ENCODE measurements at regions not wholly inside any gene's neighbourhood (a gene's known extent, or its start where the extent isn't known, plus 50 kb on each side); places are given as distances from the start of the nearest gene placed in this dataset.
A peak's percentile ranks its signal among the peaks of the same experiment; 100 is the strongest.

- ATAC-seq (peak; percentile 94), DNase-seq (peak; percentile 73 to 82 (median 74))
- peak; percentile 25 for TF ChIP-seq CTCF (IDR thresholded peaks at IDR 0.05)
- H3K4me1 ChIP-seq (ENCODE audit: low read depth) = peaks cover 5% of the 10 kb centered on the region
- no peaks in the 10 kb centered on the region for H3K36me3 ChIP-seq (ENCODE audit: low read depth)
- intact Hi-C loops (cut with DNase I, micrococcal nuclease) = no loop called here
- no peaks in the 10 kb centered on the region for H3K9me3 ChIP-seq
- no peak overlapping the region for H3K4me3 ChIP-seq
These were observed 169.0 kb upstream of the BCOR start for GRCh38 chrX:40266490-40267333.

GRCh38 chrX:40265936-40266335 lies 168.2 kb upstream of the BCOR start:
- intact Hi-C loops (cut with DNase I, micrococcal nuclease) = no loop called here

GRCh38 chrX:40263014-40263560 lies 165.3 kb upstream of the BCOR start:
- Histone ChIP-seq H3K4me3 (no peak overlapping the region), H3K9me3 (no peaks in the 10 kb centered on the region), H3K36me3 (ENCODE audit: low read depth) (no peaks in the 10 kb centered on the region), H3K4me1 (ENCODE audit: low read depth) (peaks cover 5% of the 10 kb centered on the region)
- DNase-seq (no peak), ATAC-seq (no peak)
- TF ChIP-seq CTCF (IDR thresholded peaks at IDR 0.05) = no peak
- intact Hi-C loops (cut with DNase I, micrococcal nuclease) = no loop called here

More at GRCh38 chrX:40265936-40266335, 168.2 kb upstream of the BCOR start:
- ATAC-seq (no peak), DNase-seq (no peak)
- H3K36me3 ChIP-seq (ENCODE audit: low read depth) = no peaks in the 10 kb centered on the region
- H3K4me1 ChIP-seq (ENCODE audit: low read depth) = peaks cover 5% of the 10 kb centered on the region
- TF ChIP-seq CTCF (IDR thresholded peaks at IDR 0.05) = no peak
- H3K9me3 ChIP-seq = no peaks in the 10 kb centered on the region
- H3K4me3 ChIP-seq = no peak overlapping the region

- Histone ChIP-seq H3K9me3 (no peaks in the 10 kb centered on the region), H3K4me3 (no peak overlapping the region), H3K36me3 (ENCODE audit: low read depth) (no peaks in the 10 kb centered on the region), H3K4me1 (ENCODE audit: low read depth) (peaks cover 5% of the 10 kb centered on the region)
- ATAC-seq (no peak), DNase-seq (no peak)
- intact Hi-C loops (cut with DNase I, micrococcal nuclease) = no loop called here
- TF ChIP-seq CTCF (IDR thresholded peaks at IDR 0.05) = no peak
These were observed 164.6 kb upstream of the BCOR start for GRCh38 chrX:40262157-40263013.

- DNase-seq = no peak
- Histone ChIP-seq H3K9me3 (no peaks in the 10 kb centered on the region), H3K36me3 (ENCODE audit: low read depth) (no peaks in the 10 kb centered on the region), H3K4me3 (no peak overlapping the region), H3K4me1 (ENCODE audit: low read depth) (peaks cover 5% of the 10 kb centered on the region)
- intact Hi-C loops (cut with DNase I, micrococcal nuclease) = no loop called here
- no peak for ATAC-seq
- no peak for TF ChIP-seq CTCF (IDR thresholded peaks at IDR 0.05)
These were observed 164.0 kb upstream of the BCOR start for GRCh38 chrX:40261833-40262156.
